ENCODE measurements at regions not wholly inside any gene's neighbourhood (a gene's known extent, or its start where the extent isn't known, plus 50 kb on each side); places are given as distances from the start of the nearest gene placed in this dataset.

DNA sequence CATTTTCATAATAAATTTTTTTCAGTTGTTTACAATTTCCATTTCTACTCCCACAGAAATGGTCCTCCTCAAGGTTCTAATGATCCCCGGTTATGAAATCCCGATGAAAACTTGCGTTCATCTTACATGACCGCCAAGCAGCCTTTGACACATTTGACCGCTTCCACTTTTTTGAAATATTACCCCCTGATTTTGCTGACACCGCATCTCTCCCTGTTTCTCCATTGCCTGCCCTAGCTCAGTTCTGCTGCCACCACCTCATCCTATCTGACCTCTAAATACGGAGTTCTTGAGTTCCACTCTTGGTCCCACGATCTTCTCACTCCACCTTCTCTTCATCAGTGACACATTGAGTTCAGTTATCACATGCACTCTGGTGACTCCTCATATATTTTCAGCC lies 74.1 kb downstream of the SLC35B3 start:
- ATAC-seq (no peak), DNase-seq (no peak)
- H3K9me3 Mint-ChIP-seq: no peaks in the 10 kb centered on the region
- H3K4me3 Mint-ChIP-seq: no peak overlapping the region
- H3K4me1 Mint-ChIP-seq: no peaks in the 10 kb centered on the region
- H3K27me3 Mint-ChIP-seq: peaks cover 4% of the 10 kb centered on the region
- H3K36me3 Mint-ChIP-seq (ENCODE audit: low read depth): no peaks in the 10 kb centered on the region
- no peak overlapping the region for H3K27ac Mint-ChIP-seq

- no peak overlapping the region for H3K4me3 Mint-ChIP-seq
- peaks cover 7% of the 10 kb centered on the region for H3K27me3 Mint-ChIP-seq
- H3K27ac Mint-ChIP-seq: no peak overlapping the region
- no peaks in the 10 kb centered on the region for H3K4me1 Mint-ChIP-seq
- no peaks in the 10 kb centered on the region for H3K9me3 Mint-ChIP-seq
- no peaks in the 10 kb centered on the region for H3K36me3 Mint-ChIP-seq (ENCODE audit: low read depth)
- no peak for DNase-seq
- no peak for ATAC-seq
These were observed 82.4 kb downstream of the SLC35B3 start for GRCh38 chr6:8352966-8353340.

DNA sequence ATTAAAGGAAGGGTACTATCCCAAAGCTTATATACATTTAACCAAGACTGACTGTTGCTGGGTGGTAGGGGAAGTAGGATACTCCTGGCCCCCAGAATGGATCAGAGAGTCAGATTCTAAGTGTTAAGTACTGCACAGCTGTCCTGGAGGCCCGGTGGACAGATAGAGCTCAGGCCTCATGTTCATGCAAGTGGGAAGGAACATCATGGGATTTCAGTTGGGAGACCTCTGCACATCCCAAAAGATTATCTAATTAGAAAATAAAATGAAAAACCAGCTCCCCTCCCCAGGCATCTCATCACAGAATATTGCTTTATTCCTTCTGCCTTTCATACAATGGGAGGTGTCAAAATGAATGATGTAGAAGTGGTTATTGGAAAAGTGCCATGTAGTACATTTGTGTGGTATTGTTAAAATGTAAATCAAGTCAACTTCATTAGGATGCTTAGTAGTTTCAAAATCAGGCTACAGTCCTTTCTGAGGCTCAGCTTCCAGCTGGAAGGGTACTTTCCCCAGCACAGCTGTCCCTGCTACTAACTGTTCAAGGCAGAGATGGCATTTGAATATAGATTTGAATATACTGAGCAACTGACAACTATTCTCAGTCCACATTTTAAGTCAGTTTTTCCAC lies 82.9 kb downstream of the SLC35B3 start:
- Mint-ChIP-seq H3K27me3 (peaks cover 7% of the 10 kb centered on the region), H3K4me3 (no peak overlapping the region), H3K27ac (no peak overlapping the region), H3K36me3 (ENCODE audit: low read depth) (no peaks in the 10 kb centered on the region), H3K9me3 (no peaks in the 10 kb centered on the region), H3K4me1 (no peaks in the 10 kb centered on the region)
- no peak for ATAC-seq
- no peak for DNase-seq

DNA sequence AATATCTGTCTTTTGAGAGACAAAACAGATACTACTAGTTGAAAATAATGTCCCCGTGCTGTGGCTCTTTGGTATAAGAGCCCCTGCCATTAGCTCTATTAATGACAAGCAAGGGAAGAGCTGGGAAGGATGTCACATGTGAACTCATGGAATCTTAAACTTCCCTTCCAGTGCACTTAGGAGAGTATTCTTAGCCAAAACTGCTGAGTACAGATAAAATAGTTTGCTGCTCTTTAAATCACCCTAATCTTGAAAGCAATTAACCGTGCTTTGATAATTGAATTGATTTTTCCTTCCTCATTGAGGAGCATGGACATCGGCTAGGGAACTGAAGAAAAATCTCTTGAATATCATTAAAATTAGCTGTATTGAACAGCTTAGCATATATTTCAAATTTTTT lies 91.7 kb downstream of the SLC35B3 start:
- no peaks in the 10 kb centered on the region for H3K4me1 Mint-ChIP-seq
- DNase-seq: no peak

GRCh38 chr6:8342241-8342819 lies 93.0 kb downstream of the SLC35B3 start:
- no peak for DNase-seq
- Mint-ChIP-seq H3K9me3 (peaks cover 9% of the 10 kb centered on the region), H3K36me3 (ENCODE audit: low read depth) (peaks cover 6% of the 10 kb centered on the region), H3K4me1 (no peaks in the 10 kb centered on the region), H3K4me3 (no peak overlapping the region), H3K27me3 (peaks cover 3% of the 10 kb centered on the region), H3K27ac (no peak overlapping the region)
- ATAC-seq: no peak

More for the DNA sequence above, 91.7 kb downstream of the SLC35B3 start:
- Mint-ChIP-seq H3K27ac (no peak overlapping the region), H3K36me3 (ENCODE audit: low read depth) (peaks cover 6% of the 10 kb centered on the region), H3K9me3 (peaks cover 9% of the 10 kb centered on the region), H3K27me3 (peaks cover 3% of the 10 kb centered on the region), H3K4me3 (no peak overlapping the region)
- ATAC-seq: no peak

DNA sequence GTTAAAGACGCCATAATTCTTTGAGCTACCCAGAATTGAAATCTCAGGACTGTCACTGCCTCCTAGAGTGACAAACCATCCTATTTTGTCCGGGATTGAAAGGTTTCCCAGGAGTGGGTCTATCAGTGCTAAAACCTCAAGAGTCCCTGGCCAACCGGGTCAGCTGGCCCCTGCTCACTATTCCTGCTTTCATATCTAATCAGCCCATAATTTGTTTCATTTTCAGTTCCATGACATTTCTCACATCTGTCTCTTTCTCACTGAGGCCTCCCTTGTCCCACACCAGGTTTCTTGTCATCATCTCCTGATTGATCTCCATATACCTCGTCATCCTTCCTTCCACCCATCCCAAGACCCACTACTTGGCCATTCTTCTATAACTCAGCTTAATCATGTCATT lies 98.2 kb downstream of the SLC35B3 start:
- no peaks in the 10 kb centered on the region for H3K27me3 Mint-ChIP-seq
- H3K4me1 Mint-ChIP-seq: no peaks in the 10 kb centered on the region
- no peak for DNase-seq
- no peaks in the 10 kb centered on the region for H3K9me3 Mint-ChIP-seq
- H3K27ac Mint-ChIP-seq: no peak overlapping the region
- no peaks in the 10 kb centered on the region for H3K36me3 Mint-ChIP-seq (ENCODE audit: low read depth)
- H3K4me3 Mint-ChIP-seq: no peak overlapping the region
- no peak for ATAC-seq

DNA sequence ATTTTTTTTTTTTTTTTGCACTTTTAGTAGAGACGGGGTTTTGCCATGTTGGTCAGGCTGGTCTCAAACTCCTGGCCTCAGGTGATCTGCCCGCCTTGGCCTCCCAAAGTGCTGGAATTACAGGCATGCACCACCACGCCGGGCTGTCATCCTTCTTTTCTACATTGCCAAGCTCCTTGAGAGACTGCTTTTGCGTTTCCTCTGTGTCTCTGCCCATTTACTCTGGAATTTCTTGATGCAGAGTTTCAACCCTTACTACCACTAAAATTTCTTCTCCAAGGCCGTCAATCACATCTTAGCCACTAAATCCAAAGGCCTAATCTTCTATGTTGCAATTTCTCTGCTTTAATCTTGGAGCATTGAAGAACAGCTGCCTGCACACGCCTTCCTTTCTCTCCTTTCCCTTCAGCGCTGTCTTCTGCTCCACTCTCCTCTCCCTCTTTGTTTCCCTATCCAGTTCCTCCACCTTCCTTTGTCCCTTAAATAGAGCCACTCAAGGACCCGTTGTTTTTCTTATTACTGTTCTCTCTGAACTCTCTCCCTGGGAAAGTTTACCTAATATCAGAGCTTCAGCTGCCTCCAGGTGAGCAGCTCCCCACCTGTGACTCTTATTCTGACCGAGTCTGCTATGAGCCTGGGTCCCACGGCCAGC lies 98.8 kb downstream of the SLC35B3 start:
- Mint-ChIP-seq H3K27ac (no peak overlapping the region), H3K36me3 (ENCODE audit: low read depth) (no peaks in the 10 kb centered on the region), H3K4me1 (no peaks in the 10 kb centered on the region), H3K4me3 (no peak overlapping the region), H3K27me3 (no peaks in the 10 kb centered on the region), H3K9me3 (no peaks in the 10 kb centered on the region)
- ATAC-seq (no peak), DNase-seq (no peak)

DNA sequence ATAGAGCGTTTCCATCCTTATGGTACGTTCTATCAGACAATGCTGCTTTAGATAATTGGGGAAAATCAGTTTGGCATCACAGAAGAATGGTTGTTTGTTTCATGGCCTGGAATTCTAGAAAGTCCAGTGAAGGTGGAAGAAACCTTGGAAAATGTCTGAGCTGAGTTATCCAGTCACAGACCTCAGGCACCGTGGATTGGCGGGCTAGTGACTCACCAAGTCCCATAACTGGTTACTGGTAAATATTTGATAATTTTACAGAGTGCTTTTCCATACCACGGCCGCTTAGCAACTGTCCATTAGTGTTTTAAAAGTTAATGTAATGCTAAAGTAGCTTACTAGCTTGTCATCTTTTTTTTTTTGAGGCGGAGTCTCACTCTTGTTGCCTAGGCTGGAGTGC lies 99.4 kb downstream of the SLC35B3 start:
- DNase-seq: no peak
- no peak for ATAC-seq
- Mint-ChIP-seq H3K27me3 (no peaks in the 10 kb centered on the region), H3K4me1 (no peaks in the 10 kb centered on the region), H3K36me3 (ENCODE audit: low read depth) (no peaks in the 10 kb centered on the region), H3K9me3 (no peaks in the 10 kb centered on the region), H3K27ac (no peak overlapping the region), H3K4me3 (no peak overlapping the region)

DNA sequence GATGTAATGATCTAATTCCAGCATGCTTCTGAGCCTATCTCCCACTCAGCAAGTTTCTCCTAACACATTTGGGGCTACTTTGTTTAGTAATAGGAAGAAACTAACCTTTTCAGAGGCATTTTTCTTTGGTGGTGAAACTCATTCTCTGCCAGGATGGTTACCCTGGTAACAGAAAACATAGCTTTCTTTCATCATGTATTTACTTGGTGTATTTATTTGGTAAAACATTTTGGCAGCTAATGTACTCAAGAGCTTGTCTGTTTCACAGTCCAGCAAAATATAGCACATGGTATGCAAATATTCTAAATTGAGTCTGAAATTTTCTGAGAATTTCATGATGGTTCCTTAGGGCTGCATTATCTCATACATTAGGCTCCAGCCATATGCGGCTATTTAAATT lies 100.0 kb downstream of the SLC35B3 start:
- ATAC-seq: no peak

DNA sequence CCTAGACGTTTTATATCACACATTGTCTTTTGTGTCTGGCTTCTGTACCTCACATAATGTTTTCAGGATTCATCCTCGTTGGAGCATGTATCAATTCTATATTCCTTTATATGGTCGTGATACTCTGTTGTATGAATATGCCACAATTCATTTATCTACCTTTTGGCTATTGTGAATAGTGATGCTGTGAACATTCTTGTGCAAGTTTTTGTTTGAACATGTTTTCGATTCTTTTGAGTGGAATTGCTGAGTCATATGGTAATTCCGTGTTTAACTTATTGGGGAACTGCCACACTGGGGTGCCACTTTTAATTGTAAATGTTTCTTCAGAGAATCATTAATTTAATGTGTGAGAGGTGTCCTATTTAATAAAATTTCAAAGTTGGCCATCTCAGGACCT lies 101.2 kb downstream of the SLC35B3 start:
- no peaks in the 10 kb centered on the region for H3K9me3 Mint-ChIP-seq
- H3K36me3 Mint-ChIP-seq (ENCODE audit: low read depth): no peaks in the 10 kb centered on the region
- H3K27me3 Mint-ChIP-seq: no peaks in the 10 kb centered on the region
- H3K4me3 Mint-ChIP-seq: no peak overlapping the region
- ATAC-seq (no peak), DNase-seq (no peak)
- no peak overlapping the region for H3K27ac Mint-ChIP-seq
- no peaks in the 10 kb centered on the region for H3K4me1 Mint-ChIP-seq

More for the DNA sequence above, 100.0 kb downstream of the SLC35B3 start:
- DNase-seq: no peak
- no peak overlapping the region for H3K4me3 Mint-ChIP-seq
- no peak overlapping the region for H3K27ac Mint-ChIP-seq
- no peaks in the 10 kb centered on the region for H3K36me3 Mint-ChIP-seq (ENCODE audit: low read depth)
- H3K27me3 Mint-ChIP-seq: no peaks in the 10 kb centered on the region
- no peaks in the 10 kb centered on the region for H3K9me3 Mint-ChIP-seq
- H3K4me1 Mint-ChIP-seq: no peaks in the 10 kb centered on the region

DNA sequence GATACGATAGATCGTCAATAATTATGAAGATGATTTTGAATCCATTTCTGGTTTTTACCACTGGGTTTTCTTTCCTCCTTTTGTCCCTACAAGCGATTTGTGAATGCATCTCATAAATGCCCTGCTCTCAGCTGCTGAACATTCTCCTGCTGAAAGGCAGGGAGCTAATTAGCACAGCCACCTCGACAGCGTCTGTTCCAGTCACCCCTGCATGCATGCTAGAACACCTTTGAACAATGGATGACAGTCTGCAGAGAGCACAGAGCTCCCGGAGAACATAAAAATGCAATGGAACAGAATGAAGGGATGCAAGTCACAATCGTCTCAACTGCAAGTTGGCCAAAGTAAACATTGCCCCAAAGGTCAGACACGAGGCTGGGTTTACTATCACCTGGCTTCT lies 105.8 kb downstream of the SLC35B3 start:
- ATAC-seq: no peak
- H3K27me3 Mint-ChIP-seq: no peaks in the 10 kb centered on the region
- no peaks in the 10 kb centered on the region for H3K9me3 Mint-ChIP-seq
- no peak overlapping the region for H3K27ac Mint-ChIP-seq
- no peaks in the 10 kb centered on the region for H3K4me1 Mint-ChIP-seq
- no peaks in the 10 kb centered on the region for H3K36me3 Mint-ChIP-seq (ENCODE audit: low read depth)
- H3K4me3 Mint-ChIP-seq: no peak overlapping the region
- no peak for DNase-seq

DNA sequence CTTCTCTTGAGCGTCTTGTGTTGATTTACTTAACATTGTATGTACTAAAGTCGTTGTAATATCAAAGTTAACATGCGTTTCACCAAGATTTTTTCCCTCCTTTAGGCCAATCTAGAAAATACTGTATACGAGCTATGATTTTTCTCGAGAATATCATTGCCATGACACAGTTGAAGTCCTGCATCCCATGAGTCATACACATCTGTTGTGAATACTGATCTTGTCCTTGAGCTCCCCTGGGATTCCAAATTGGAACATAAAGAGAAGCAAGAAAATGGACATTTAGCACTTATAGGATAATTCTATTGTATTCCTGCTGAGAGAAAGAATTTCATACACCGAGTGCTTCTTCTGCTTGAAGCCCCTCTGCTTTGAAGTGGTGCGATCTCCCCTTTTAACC lies 109.6 kb downstream of the SLC35B3 start:
- Mint-ChIP-seq H3K27ac (no peak overlapping the region), H3K36me3 (ENCODE audit: low read depth) (no peaks in the 10 kb centered on the region), H3K27me3 (peaks cover 2% of the 10 kb centered on the region), H3K4me1 (no peaks in the 10 kb centered on the region), H3K4me3 (no peak overlapping the region), H3K9me3 (no peaks in the 10 kb centered on the region)
- no peak for DNase-seq
- no peak for ATAC-seq

GRCh38 chr6:8322659-8323058 lies 112.7 kb downstream of the SLC35B3 start:
- ATAC-seq (no peak), DNase-seq (no peak)
- H3K27ac Mint-ChIP-seq: no peak overlapping the region
- H3K4me1 Mint-ChIP-seq: no peaks in the 10 kb centered on the region
- H3K36me3 Mint-ChIP-seq (ENCODE audit: low read depth): no peaks in the 10 kb centered on the region
- H3K9me3 Mint-ChIP-seq: no peaks in the 10 kb centered on the region
- H3K27me3 Mint-ChIP-seq: peaks cover 2% of the 10 kb centered on the region
- H3K4me3 Mint-ChIP-seq: no peak overlapping the region

GRCh38 chr6:8321671-8322404 lies 113.5 kb downstream of the SLC35B3 start:
- Mint-ChIP-seq H3K4me3 (no peak overlapping the region), H3K27ac (no peak overlapping the region), H3K9me3 (no peaks in the 10 kb centered on the region), H3K4me1 (no peaks in the 10 kb centered on the region), H3K27me3 (peaks cover 2% of the 10 kb centered on the region), H3K36me3 (ENCODE audit: low read depth) (no peaks in the 10 kb centered on the region)
- ATAC-seq (no peak), DNase-seq (no peak)

DNA sequence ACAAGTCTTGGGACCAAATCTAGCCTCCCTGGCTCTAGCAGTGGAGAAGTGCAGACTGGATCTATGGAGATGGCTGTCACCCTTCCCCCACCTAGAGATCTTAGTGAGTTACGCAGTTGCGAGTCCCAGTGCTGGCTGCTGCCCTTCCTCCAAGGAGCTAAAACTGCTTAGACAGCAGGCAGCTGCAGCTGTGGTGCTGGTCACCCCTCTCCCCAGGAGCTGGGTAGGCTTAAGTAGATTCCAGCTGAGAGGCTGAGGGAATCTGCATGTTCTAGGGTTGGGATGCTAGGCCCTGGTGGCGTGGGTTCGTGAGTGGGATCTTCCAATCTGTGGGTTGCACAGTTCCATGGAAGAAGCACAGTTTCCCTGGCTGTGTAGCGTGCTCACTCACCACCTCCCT lies 120.2 kb downstream of the SLC35B3 start:
- Mint-ChIP-seq H3K4me1 (no peaks in the 10 kb centered on the region), H3K27ac (no peak overlapping the region), H3K4me3 (no peak overlapping the region), H3K27me3 (peaks cover 2% of the 10 kb centered on the region), H3K36me3 (ENCODE audit: low read depth) (peaks cover 2% of the 10 kb centered on the region), H3K9me3 (peaks cover 8% of the 10 kb centered on the region)
- no peak for DNase-seq
- ATAC-seq: no peak

Data from activated naive CD8-positive, alpha-beta T cell treated with anti-CD3 and anti-CD28 coated beads, Interleukin-2, amount 50 U/mL, for 24 hours (primary cell).